ENCODE measurements at regions not wholly inside any gene's neighbourhood (a gene's known extent, or its start where the extent isn't known, plus 50 kb on each side); places are given as distances from the start of the nearest gene placed in this dataset.

- H3K27me3 ChIP-seq (ENCODE audit: control insufficient read depth in 2 of 2, insufficient read depth in 2 of 2, low read length in 2 of 2): peaks cover 0 to 4% of the 10 kb centered on the region in 2 donors
- TF ChIP-seq CTCF (IDR thresholded peaks at IDR 0.05): no peak
Observed at GRCh38 chr11:120021391-120021953, 116.4 kb downstream of the TRIM29 start.

GRCh38 chr11:120020981-120021380 is 116.9 kb downstream of the TRIM29 start:
- H3K27ac Mint-ChIP-seq: no peak overlapping the region
- H4K20me1 ChIP-seq (ENCODE audit: insufficient read depth, low read length): no peaks in the 10 kb centered on the region
- H3K9me3 Mint-ChIP-seq: no peaks in the 10 kb centered on the region
- H3K4me3 ChIP-seq (replicated peaks in 1 of 3; ENCODE audit: low read depth in 2 of 3, low read length in 3 of 3): no peak overlapping the region
- H3K4me2 ChIP-seq (replicated peaks; ENCODE audit: extremely low read depth, low read length, poor library complexity, severe bottlenecking): no peak overlapping the region
- H3K4me1 ChIP-seq (ENCODE audit: control insufficient read depth in 1 of 2, insufficient read depth in 2 of 2, low read length in 2 of 2): no peaks in the 10 kb centered on the region
- H3K36me3 ChIP-seq (replicated peaks in 1 of 2; ENCODE audit: control insufficient read depth in 1 of 2, insufficient read depth in 2 of 2, low read length in 2 of 2): no peaks in the 10 kb centered on the region
- H3K36me3 Mint-ChIP-seq: no peaks in the 10 kb centered on the region
- no peak overlapping the region for H3K9ac ChIP-seq (ENCODE audit: insufficient read depth, low read length, poor library complexity, severe bottlenecking)
- WGBS (ENCODE audit: insufficient coverage): 90% methylated on average over 1 of the region's 2 CpGs
- H3K9me3 ChIP-seq (replicated peaks in 1 of 2; ENCODE audit: control insufficient read depth in 1 of 2, insufficient read depth in 1 of 2, low read length in 2 of 2): no peaks in the 10 kb centered on the region
- intact Hi-C loops (cut with micrococcal nuclease): no loop called here
- no peak for TF ChIP-seq CTCF (IDR thresholded peaks at IDR 0.05)
- H3K4me3 Mint-ChIP-seq: no peak overlapping the region
- H3K79me2 ChIP-seq (ENCODE audit: insufficient read depth, low read length): no peaks in the 10 kb centered on the region
- H3K27ac ChIP-seq (ENCODE audit: low read depth in 1 of 2, low read length in 2 of 2): no peak overlapping the region
- H3K4me1 Mint-ChIP-seq: no peaks in the 10 kb centered on the region
- H3K27me3 ChIP-seq (ENCODE audit: control insufficient read depth in 2 of 2, insufficient read depth in 2 of 2, low read length in 2 of 2): peaks cover 0 to 4% of the 10 kb centered on the region in 2 donors
- no peak overlapping the region for H2AFZ ChIP-seq (ENCODE audit: insufficient read depth, low read depth, low read length, poor library complexity, severe bottlenecking)
- H3K27me3 Mint-ChIP-seq (ENCODE audit: low read depth in 3 of 3): peaks cover 13 to 23% (median 19%) of the 10 kb centered on the region in 3 donors
- no peak for DNase-seq

More at GRCh38 chr11:120021391-120021953, 116.4 kb downstream of the TRIM29 start:
- Mint-ChIP-seq H3K27ac (no peak overlapping the region), H3K9me3 (no peaks in the 10 kb centered on the region), H3K27me3 (ENCODE audit: low read depth in 3 of 3) (peaks cover 9 to 18% (median 17%) of the 10 kb centered on the region in 3 donors), H3K36me3 (no peaks in the 10 kb centered on the region), H3K4me1 (no peaks in the 10 kb centered on the region), H3K4me3 (no peak overlapping the region)
- Histone ChIP-seq H2AFZ (ENCODE audit: insufficient read depth, low read depth, low read length, poor library complexity, severe bottlenecking) (no peak overlapping the region), H3K9me3 (replicated peaks in 1 of 2; ENCODE audit: control insufficient read depth in 1 of 2, insufficient read depth in 1 of 2, low read length in 2 of 2) (no peaks in the 10 kb centered on the region), H3K4me2 (replicated peaks; ENCODE audit: extremely low read depth, low read length, poor library complexity, severe bottlenecking) (no peak overlapping the region), H3K27ac (ENCODE audit: low read depth in 1 of 2, low read length in 2 of 2) (no peak overlapping the region), H3K79me2 (ENCODE audit: insufficient read depth, low read length) (no peaks in the 10 kb centered on the region), H3K36me3 (replicated peaks in 1 of 2; ENCODE audit: control insufficient read depth in 1 of 2, insufficient read depth in 2 of 2, low read length in 2 of 2) (no peaks in the 10 kb centered on the region), H3K9ac (ENCODE audit: insufficient read depth, low read length, poor library complexity, severe bottlenecking) (no peak overlapping the region), H3K4me1 (ENCODE audit: control insufficient read depth in 1 of 2, insufficient read depth in 2 of 2, low read length in 2 of 2) (no peaks in the 10 kb centered on the region), H3K4me3 (replicated peaks in 1 of 3; ENCODE audit: low read depth in 2 of 3, low read length in 3 of 3) (no peak overlapping the region), H4K20me1 (ENCODE audit: insufficient read depth, low read length) (no peaks in the 10 kb centered on the region)
- WGBS (ENCODE audit: insufficient coverage): 90% methylated on average over 4 of the region's 7 CpGs
- DNase-seq: no peak
- intact Hi-C loops (cut with micrococcal nuclease): no loop called here
